Adrenal gland (tissue), 9 donors: ENCODE measurements at regions not wholly inside any gene's neighbourhood (a gene's known extent, or its start where the extent isn't known, plus 50 kb on each side); places are given as distances from the start of the nearest gene placed in this dataset.

Source experiments
- DNase-seq, 7 donors: peaks; one replicate each; pipeline ENCODE4 v3.0.0-alpha.2; 2019 to 2020
- H3K27ac ChIP-seq, 5 donors: fragments of 200-600 bp; sonication (generic) in 4 of 5; 1 replicate in 3 of 5; 2 replicates in 2 of 5; pipeline versions ENCODE4 v1.5.1 to v1.8.0; 2016 to 2020; ENCODE audit warnings: mild to moderate bottlenecking in 1 of 5
- H3K27me3 ChIP-seq: fragments of 200-600 bp; 2 replicates; pipeline ENCODE4 v1.8.0; 2021
- H3K36me3 ChIP-seq, 2 donors: fragments of 200-600 bp; replicated peaks in 1 of 2; 1 replicate in 1 of 2; 2 replicates in 1 of 2; pipeline versions ENCODE4 v1.5.1 to v1.8.0; 2018 to 2022
- H3K4me1 ChIP-seq, 2 donors: fragments of 200-600 bp; replicated peaks in 1 of 2; 1 replicate in 1 of 2; 2 replicates in 1 of 2; pipeline versions ENCODE4 v1.5.1 to v1.8.0; 2018 to 2021
- H3K4me3 ChIP-seq, 4 donors: fragments of 200-600 bp; sonication (generic) in 3 of 4; one replicate each; pipeline ENCODE4 v1.5.1; 2016 to 2018
- H3K9me3 ChIP-seq, 3 donors: fragments of 200-600 bp; sonication (generic) in 1 of 3; replicated peaks in 1 of 3; 1 replicate in 2 of 3; 2 replicates in 1 of 3; pipeline versions ENCODE4 v1.5.1 to v1.8.0; 2016 to 2021
- POLR2A ChIP-seq, 2 donors: fragments of 450-650 bp; IDR thresholded peaks; one replicate each; pipeline ENCODE4 v1.6.1; 2017; ENCODE audit warnings: antibody characterized with exemption in 2 of 2, mild to moderate bottlenecking in 2 of 2, moderate library complexity in 1 of 2
- WGBS, 4 donors: extraction: QIAGEN DNeasy Blood & Tissue Kit in 2 of 4; methylation state at CpG; one replicate each; pipeline versions ENCODE4 v1.1.5 to v1.1.7; 2013 to 2017; 5-methylcytosine and 5-hydroxymethylcytosine counted together
- intact Hi-C, 2 donors: fragments of 100-400 bp; cut with DNase I; formaldehyde crosslinking; loops; one replicate each; pipeline versions ENCODE4 v1.14.1 to v1.15.0; 2022 to 2023
- TF ChIP-seq, protein P1 (sequence below), 6 experiments: fragments of 450-650 bp in 4 of 6; fragments of 200-600 bp in 2 of 6; sonication (generic) in 1 of 6; IDR thresholded peaks; 1 replicate in 5 of 6; 2 replicates in 1 of 6; pipeline versions ENCODE4 v1.5.1 to v1.8.0; 2016 to 2021; ENCODE audit warnings: antibody characterized with exemption in 6 of 6, mild to moderate bottlenecking in 2 of 6, moderate library complexity in 1 of 6
- donor health status: healthy with polysubstance abuse.
- donor health status: Bipolar disorder and iron deficiency.
- donor health status: DM: yes; HTN: yes; CAD: no.
- donor health status: DM: no; HTN: no; CAD: no.
- donor health status: DM: no; HTN: no; CAD: no.

DNA sequence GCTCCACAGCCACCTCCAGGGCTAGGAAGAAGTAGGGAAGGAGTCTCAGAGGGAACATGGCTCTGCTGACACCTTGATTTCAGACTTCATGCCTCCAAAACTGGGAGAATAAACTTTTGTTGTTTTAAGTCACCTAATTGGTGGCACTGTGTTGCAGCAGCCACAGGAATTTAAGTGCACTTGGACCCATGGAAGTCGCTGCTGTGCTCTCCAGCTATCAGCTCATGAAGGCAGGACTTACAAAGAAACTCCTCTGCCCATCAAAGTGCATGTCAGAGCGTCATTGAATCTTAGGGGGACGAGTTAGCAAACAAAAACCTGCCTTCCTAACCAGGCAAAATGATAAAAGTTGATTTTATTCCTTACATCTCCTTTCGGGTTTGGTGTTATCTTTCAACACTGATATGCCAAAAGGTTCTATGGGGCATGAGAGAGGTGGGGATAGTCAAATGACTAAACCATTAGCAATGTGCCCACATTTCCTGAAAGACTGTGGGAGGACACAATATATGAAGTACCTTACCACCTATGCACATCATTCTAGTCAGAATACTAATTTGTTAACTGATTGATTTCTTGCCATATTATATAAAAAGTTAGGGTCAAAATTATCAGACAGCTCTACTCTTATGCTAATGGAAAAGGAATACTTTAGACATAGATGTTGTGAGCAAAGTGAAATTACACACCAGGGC lies 235.8 kb upstream of the TNP1 start:
- intact Hi-C loops, result no loop called here
- no peaks in the 10 kb centered on the region for H3K36me3 ChIP-seq
- 60 to 79% (median 70%) methylated on average over 4 of the region's 4 CpGs for WGBS, 4 donors
- TF ChIP-seq, protein P1, sequence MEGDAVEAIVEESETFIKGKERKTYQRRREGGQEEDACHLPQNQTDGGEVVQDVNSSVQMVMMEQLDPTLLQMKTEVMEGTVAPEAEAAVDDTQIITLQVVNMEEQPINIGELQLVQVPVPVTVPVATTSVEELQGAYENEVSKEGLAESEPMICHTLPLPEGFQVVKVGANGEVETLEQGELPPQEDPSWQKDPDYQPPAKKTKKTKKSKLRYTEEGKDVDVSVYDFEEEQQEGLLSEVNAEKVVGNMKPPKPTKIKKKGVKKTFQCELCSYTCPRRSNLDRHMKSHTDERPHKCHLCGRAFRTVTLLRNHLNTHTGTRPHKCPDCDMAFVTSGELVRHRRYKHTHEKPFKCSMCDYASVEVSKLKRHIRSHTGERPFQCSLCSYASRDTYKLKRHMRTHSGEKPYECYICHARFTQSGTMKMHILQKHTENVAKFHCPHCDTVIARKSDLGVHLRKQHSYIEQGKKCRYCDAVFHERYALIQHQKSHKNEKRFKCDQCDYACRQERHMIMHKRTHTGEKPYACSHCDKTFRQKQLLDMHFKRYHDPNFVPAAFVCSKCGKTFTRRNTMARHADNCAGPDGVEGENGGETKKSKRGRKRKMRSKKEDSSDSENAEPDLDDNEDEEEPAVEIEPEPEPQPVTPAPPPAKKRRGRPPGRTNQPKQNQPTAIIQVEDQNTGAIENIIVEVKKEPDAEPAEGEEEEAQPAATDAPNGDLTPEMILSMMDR (IDR thresholded peaks at IDR 0.05), result no peak
- no peak for TF ChIP-seq POLR2A (IDR thresholded peaks at IDR 0.05)
- no peak for DNase-seq
- H3K27me3 ChIP-seq, result no peaks in the 10 kb centered on the region
- H3K4me1 ChIP-seq, result no peaks in the 10 kb centered on the region
- no peaks in the 10 kb centered on the region for H3K9me3 ChIP-seq
- no peak overlapping the region for H3K4me3 ChIP-seq
- no peak overlapping the region for H3K27ac ChIP-seq

DNA sequence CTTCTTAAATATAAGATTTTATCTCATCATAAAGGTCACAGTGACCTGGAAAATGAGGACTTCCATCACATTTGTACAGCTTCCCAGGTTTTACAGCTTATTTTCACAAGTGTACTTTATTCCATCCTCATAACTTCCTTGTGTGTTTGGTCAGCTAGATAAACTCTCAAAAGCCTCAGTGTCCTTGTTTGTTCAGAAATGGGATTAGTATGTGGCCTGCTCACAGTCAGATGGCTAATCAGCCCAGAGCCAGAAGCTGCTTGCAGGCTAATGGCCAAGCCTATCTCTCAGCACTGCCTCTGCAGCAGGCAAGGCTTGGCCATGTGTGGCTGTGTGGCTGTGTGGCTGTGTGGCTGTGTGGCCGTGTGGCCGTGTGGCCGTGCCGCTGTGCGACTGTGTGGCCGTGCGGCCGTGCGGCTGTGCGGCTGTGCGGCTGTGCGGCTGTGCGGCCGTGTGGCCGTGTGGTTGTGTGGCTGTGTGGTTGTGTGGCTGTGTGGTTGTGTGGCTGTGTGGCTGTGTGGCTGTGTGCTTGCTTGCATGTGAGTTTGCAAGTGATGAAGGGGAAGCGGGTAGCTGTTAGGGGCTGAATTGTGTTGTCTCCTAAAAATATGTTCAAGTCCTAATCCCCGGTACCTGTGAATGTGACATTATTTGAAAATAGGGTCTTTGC lies 233.0 kb upstream of the TNP1 start:
- no peaks in the 10 kb centered on the region for H3K27me3 ChIP-seq
- no peak overlapping the region for H3K27ac ChIP-seq
- 75 to 100% (median 87%) methylated on average over 2 to 17 of the region's 17 CpGs for WGBS, 4 donors
- intact Hi-C loops, result no loop called here
- DNase-seq, result no peak
- no peak for TF ChIP-seq POLR2A (IDR thresholded peaks at IDR 0.05)
- TF ChIP-seq, protein P1 (IDR thresholded peaks at IDR 0.05), result no peak
- H3K4me1 ChIP-seq, result peaks cover 0 to 8% of the 10 kb centered on the region in 2 donors
- H3K36me3 ChIP-seq, result no peaks in the 10 kb centered on the region
- no peak overlapping the region for H3K4me3 ChIP-seq
- H3K9me3 ChIP-seq, result no peaks in the 10 kb centered on the region

DNA sequence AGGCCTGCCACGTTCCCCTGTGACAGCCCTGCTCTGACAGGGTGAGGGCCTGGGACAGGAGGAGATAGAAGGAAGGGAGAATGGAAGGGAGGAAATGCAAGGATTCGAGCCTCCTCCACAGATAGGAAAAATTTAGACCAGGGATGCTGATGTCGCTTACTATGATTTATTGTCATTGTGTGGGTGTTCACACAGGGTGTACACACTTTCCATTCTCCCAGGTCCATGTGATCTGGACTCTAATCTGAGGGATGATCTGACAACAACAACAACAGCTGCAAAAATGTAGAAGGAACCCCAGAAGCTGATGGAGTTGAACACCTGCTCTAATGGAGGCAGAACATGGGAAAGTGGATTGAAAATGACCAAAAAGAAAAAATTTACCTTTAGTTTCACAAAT lies 231.7 kb upstream of the TNP1 start:
- WGBS, 4 donors, result 69 to 89% (median 71%) methylated on average over 3 of the region's 3 CpGs
- H3K4me1 ChIP-seq, result peaks cover 0 to 8% of the 10 kb centered on the region in 2 donors
- DNase-seq, result no peak

DNA sequence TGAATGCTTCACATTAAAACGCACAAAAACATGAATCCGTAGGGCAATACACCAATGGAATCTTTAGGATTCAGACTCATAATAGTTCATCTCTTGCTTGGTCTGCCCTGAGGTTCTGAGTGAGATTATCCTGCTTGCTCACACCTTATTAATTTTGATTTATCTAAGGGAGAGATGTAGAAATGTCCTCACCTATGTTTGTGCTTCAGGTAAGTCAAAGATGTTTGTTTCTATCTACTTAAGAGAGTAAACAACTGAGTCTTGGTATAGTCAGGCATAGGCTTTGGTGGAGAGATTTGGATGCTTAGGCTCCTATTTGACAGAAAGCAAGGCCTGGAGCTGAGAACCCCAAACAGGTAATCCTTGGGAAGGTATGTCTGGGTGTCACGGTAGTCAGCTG lies 231.0 kb upstream of the TNP1 start:
- H3K4me3 ChIP-seq, result no peak overlapping the region
- no peaks in the 10 kb centered on the region for H3K9me3 ChIP-seq
- H3K36me3 ChIP-seq, result no peaks in the 10 kb centered on the region
- peaks cover 0 to 8% of the 10 kb centered on the region in 2 donors for H3K4me1 ChIP-seq
- no peak for DNase-seq
- no peaks in the 10 kb centered on the region for H3K27me3 ChIP-seq
- no peak for TF ChIP-seq POLR2A (IDR thresholded peaks at IDR 0.05)
- TF ChIP-seq, protein P1 (IDR thresholded peaks at IDR 0.05), result no peak
- intact Hi-C loops, result no loop called here
- WGBS, 4 donors, result 91 to 93% (median 91%) methylated on average over 3 of the region's 3 CpGs
- H3K27ac ChIP-seq, result no peak overlapping the region

More for the DNA sequence above, 231.7 kb upstream of the TNP1 start:
- no peaks in the 10 kb centered on the region for H3K27me3 ChIP-seq
- intact Hi-C loops, result no loop called here
- H3K36me3 ChIP-seq, result no peaks in the 10 kb centered on the region
- no peaks in the 10 kb centered on the region for H3K9me3 ChIP-seq
- H3K27ac ChIP-seq, result no peak overlapping the region
- H3K4me3 ChIP-seq, result no peak overlapping the region
- no peak for TF ChIP-seq POLR2A (IDR thresholded peaks at IDR 0.05)
- TF ChIP-seq, protein P1 (IDR thresholded peaks at IDR 0.05), result no peak
